H1 (cell line): ENCODE measurements at regions not wholly inside any gene's neighbourhood (a gene's known extent, or its start where the extent isn't known, plus 50 kb on each side); places are given as distances from the start of the nearest gene placed in this dataset.

ENCODE experiments used
- CTCF ChIA-PET: fragments of 300-600 bp; sonication (Branson Sonifier 250); formaldehyde crosslinking; loops from one replicate; lab custom pipeline; 2021; ENCODE audit not compliant: partially characterized antibody; lab: Charles Lee
- POLR2A ChIA-PET: fragments of 300-600 bp; sonication (Branson Sonifier 250); formaldehyde crosslinking; loops from one replicate; lab custom pipeline; 2021; ENCODE audit warnings: inconsistent platforms; ENCODE audit not compliant: partially characterized antibody; lab: Charles Lee
- DNase-seq, 2 experiments: peaks; one replicate each; pipeline versions ENCODE4 v3.0.0 to v3.0.0-alpha.2; 2010 to 2022; ENCODE audit warnings: low spot score in 2 of 2, low read depth in 1 of 2, mixed read lengths in 1 of 2
- FAIRE-seq: peaks from 2 replicates; lab custom pipeline; 2011; peaks lifted over from hg19 to GRCh38; lab: Jason Lieb, UNC
- H2AFZ ChIP-seq: 2 replicates; pipeline ENCODE4 v1.8.1; 2012; ENCODE audit warnings: low read length, inconsistent platforms
- H2AK5ac ChIP-seq: 2 replicates; pipeline ENCODE4 v1.6.1; 2013; ENCODE audit warnings: low read depth, low read length
- H2BK120ac ChIP-seq: replicated peaks from 2 replicates; pipeline ENCODE3; 2013; ENCODE audit warnings: low read depth, low read length, inconsistent platforms
- H2BK12ac ChIP-seq: 2 replicates; pipeline ENCODE4 v1.6.1; 2013; ENCODE audit warnings: low read depth, low read length
- H2BK15ac ChIP-seq: 2 replicates; pipeline ENCODE4 v1.6.1; 2013; ENCODE audit warnings: low read length
- H2BK20ac ChIP-seq: 2 replicates; pipeline ENCODE4 v1.6.1; 2013; ENCODE audit warnings: low read length
- H2BK5ac ChIP-seq: 2 replicates; pipeline ENCODE4 v1.6.1; 2013; ENCODE audit warnings: low read depth, low read length
- H3K14ac ChIP-seq: 2 replicates; pipeline ENCODE4 v1.6.1; 2013; ENCODE audit warnings: inconsistent platforms; ENCODE audit not compliant: insufficient read length
- H3K18ac ChIP-seq: 2 replicates; pipeline ENCODE4 v1.6.1; 2013; ENCODE audit warnings: low read length; ENCODE audit errors: extremely low read depth
- H3K23ac ChIP-seq: 2 replicates; pipeline ENCODE4 v1.6.1; 2013; ENCODE audit warnings: inconsistent platforms; ENCODE audit not compliant: insufficient read length
- H3K23me2 ChIP-seq: 2 replicates; pipeline ENCODE4 v1.6.1; 2013; ENCODE audit warnings: low read depth, low read length
- H3K27ac ChIP-seq: 2 replicates; pipeline ENCODE4 v1.6.1; 2011; ENCODE audit warnings: low read depth, low read length, inconsistent platforms
- H3K27me3 ChIP-seq, 4 experiments: replicated peaks in 1 of 4; 1 replicate in 1 of 4; 2 replicates in 3 of 4; pipeline versions ENCODE4 v1.6.1 to v1.8.1; 2011 to 2013; ENCODE audit warnings: low read length in 3 of 4, mild to moderate bottlenecking in 3 of 4, inconsistent platforms in 2 of 4, mixed read lengths in 2 of 4, moderate library complexity in 1 of 4; ENCODE audit not compliant: control insufficient read depth in 3 of 4, insufficient read depth in 3 of 4; ENCODE audit errors: extremely low read depth in 1 of 4
- H3K36me3 ChIP-seq, 4 experiments: 2 replicates each; pipeline versions ENCODE4 v1.6.1 to v1.8.1; 2011 to 2013; ENCODE audit warnings: mild to moderate bottlenecking in 4 of 4, low read length in 3 of 4, moderate library complexity in 2 of 4, control low read depth in 1 of 4, inconsistent platforms in 1 of 4; ENCODE audit not compliant: insufficient read depth in 4 of 4, control insufficient read depth in 2 of 4
- H3K4ac ChIP-seq: replicated peaks from 2 replicates; pipeline ENCODE3; 2013; ENCODE audit warnings: low read length, low read depth, mixed read lengths, inconsistent platforms; ENCODE audit not compliant: insufficient read length
- H3K4me1 ChIP-seq, 4 experiments: replicated peaks in 1 of 4; 1 replicate in 1 of 4; 2 replicates in 3 of 4; pipeline versions ENCODE4 v1.6.1 to v1.8.1; 2011 to 2013; ENCODE audit warnings: low read length in 3 of 4, inconsistent platforms in 2 of 4, mixed read lengths in 1 of 4; ENCODE audit not compliant: insufficient read depth in 4 of 4, control insufficient read depth in 3 of 4
- H3K4me2 ChIP-seq, 2 experiments: 2 replicates each; pipeline versions ENCODE4 v1.6.1 to v1.8.1; 2011 to 2013; ENCODE audit warnings: low read depth in 2 of 2, low read length in 2 of 2, control low read depth in 1 of 2, inconsistent platforms in 1 of 2, mild to moderate bottlenecking in 1 of 2; ENCODE audit not compliant: insufficient read depth in 1 of 2
- H3K4me3 ChIP-seq, 4 experiments: fragments of 200-600, 300-600 bp in 1 of 4; sonication (generic), shearing (Covaris generic), sonication (Bioruptor Twin) in 1 of 4; 2 replicates each; pipeline versions ENCODE4 v1.5.1 to v1.8.1; 2011 to 2016; ENCODE audit warnings: low read length in 4 of 4, low read depth in 3 of 4, control low read depth in 2 of 4, inconsistent platforms in 2 of 4, mild to moderate bottlenecking in 2 of 4, mixed read lengths in 1 of 4, moderate library complexity in 1 of 4; ENCODE audit not compliant: insufficient read depth in 2 of 4; ENCODE audit errors: extremely low read depth in 1 of 4
- H3K56ac ChIP-seq: replicated peaks from 2 replicates; pipeline ENCODE3; 2013; ENCODE audit warnings: low read depth, mild to moderate bottlenecking, mixed read lengths, low read length, inconsistent platforms; ENCODE audit not compliant: insufficient read length
- H3K79me1 ChIP-seq: 2 replicates; pipeline ENCODE4 v1.6.1; 2013; ENCODE audit warnings: low read depth, low read length, control low read depth
- H3K79me2 ChIP-seq, 2 experiments: 2 replicates each; pipeline versions ENCODE4 v1.6.1 to v1.8.1; 2012 to 2013; ENCODE audit warnings: low read length in 2 of 2, mild to moderate bottlenecking in 2 of 2, inconsistent platforms in 1 of 2; ENCODE audit not compliant: insufficient read depth in 2 of 2, control insufficient read depth in 1 of 2
- H3K9ac ChIP-seq, 4 experiments: replicated peaks in 1 of 4; 1 replicate in 1 of 4; 2 replicates in 3 of 4; pipeline versions ENCODE4 v1.6.1 to v1.8.1; 2011 to 2013; ENCODE audit warnings: low read depth in 3 of 4, low read length in 3 of 4, control low read depth in 2 of 4, mild to moderate bottlenecking in 2 of 4, moderate library complexity in 2 of 4, inconsistent platforms in 1 of 4; ENCODE audit errors: extremely low read depth in 1 of 4
- H3K9me3 ChIP-seq, 2 experiments: 2 replicates each; pipeline versions ENCODE4 v1.6.1 to v1.8.1; 2012 to 2013; ENCODE audit warnings: mild to moderate bottlenecking in 2 of 2, moderate library complexity in 2 of 2, control low read depth in 1 of 2, inconsistent platforms in 1 of 2, low read depth in 1 of 2, low read length in 1 of 2, mixed read lengths in 1 of 2; ENCODE audit not compliant: insufficient read depth in 2 of 2
- H4K20me1 ChIP-seq, 2 experiments: replicated peaks in 1 of 2; 2 replicates each; pipeline versions ENCODE3 to v1.8.1; 2011 to 2013; ENCODE audit warnings: inconsistent platforms in 2 of 2, low read length in 2 of 2, mild to moderate bottlenecking in 1 of 2; ENCODE audit not compliant: insufficient read depth in 2 of 2, control insufficient read depth in 1 of 2
- H4K5ac ChIP-seq: 2 replicates; pipeline ENCODE4 v1.6.1; 2013; ENCODE audit warnings: low read length, low read depth, mixed read lengths, inconsistent platforms; ENCODE audit not compliant: insufficient read length
- H4K8ac ChIP-seq: 2 replicates; pipeline ENCODE4 v1.8.0; 2013; ENCODE audit warnings: mild to moderate bottlenecking, moderate library complexity, low read length, inconsistent platforms; ENCODE audit not compliant: insufficient read depth; ENCODE audit errors: extremely low read depth
- H4K91ac ChIP-seq: replicated peaks from 2 replicates; pipeline ENCODE3; 2013; ENCODE audit warnings: low read length, mixed read lengths, inconsistent platforms; ENCODE audit not compliant: insufficient read length
- GABPA ChIP-seq: IDR thresholded peaks from 2 replicates; pipeline ENCODE4 v1.6.1; 2011; ENCODE audit warnings: mild to moderate bottlenecking, low read length, moderate library complexity, borderline replicate concordance; ENCODE audit not compliant: insufficient read depth
- NANOG ChIP-seq: IDR thresholded peaks from 2 replicates; pipeline ENCODE4 v1.6.1; 2011; ENCODE audit warnings: low read length, low read depth, mild to moderate bottlenecking, inconsistent platforms; ENCODE audit not compliant: insufficient read depth, poor library complexity, severe bottlenecking
- YY1 ChIP-seq: IDR thresholded peaks from 2 replicates; pipeline ENCODE4 v1.6.1; 2011; ENCODE audit warnings: low read depth, mild to moderate bottlenecking, low read length
- WGBS, 2 experiments: shearing (Covaris generic) in 1 of 2; methylation state at CpG; one replicate each; pipeline versions ENCODE4 v1.1.6 to v1.1.7; 2013 to 2015; ENCODE audit warnings: low lambda C conversion rate in 2 of 2, mixed read lengths in 2 of 2, inconsistent platforms in 1 of 2, low coverage in 1 of 2, missing lambda C conversion rate in 1 of 2; ENCODE audit not compliant: insufficient replicate concordance in 2 of 2, insufficient coverage in 1 of 2, insufficient read length in 1 of 2; ENCODE audit errors: extremely low coverage in 1 of 2, missing lambda C conversion rate in 1 of 2; 5-methylcytosine and 5-hydroxymethylcytosine counted together

DNA sequence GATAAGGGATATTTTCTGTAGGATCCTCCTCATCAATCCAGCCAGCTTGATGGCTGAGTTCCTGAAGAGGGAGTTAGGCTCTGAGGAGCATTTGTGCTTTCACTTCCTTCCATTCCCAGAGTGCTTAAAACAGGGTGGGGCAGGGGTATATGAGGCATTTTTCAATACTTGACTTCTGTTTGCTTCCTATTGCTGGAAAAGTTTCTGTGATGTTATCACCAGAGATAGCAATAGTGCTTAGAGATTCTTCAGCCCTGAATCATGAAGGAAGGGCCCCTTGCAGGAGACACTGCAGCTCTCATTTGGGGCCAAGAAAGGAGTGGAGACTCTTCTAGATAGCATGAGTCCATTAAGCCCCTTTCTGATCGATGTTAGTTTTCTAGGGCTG lies 166.7 kb upstream of the RPS6KA3 start:
- CTCF ChIA-PET: no interaction called here
- TF ChIP-seq NANOG (no peak), YY1 (no peak), GABPA (no peak)

More for the DNA sequence above, 166.7 kb upstream of the RPS6KA3 start:
- Histone ChIP-seq H3K23ac (no peak overlapping the region), H4K5ac (no peak overlapping the region), H3K9ac (no peak overlapping the region), H3K79me1 (no peaks in the 10 kb centered on the region), H2AFZ (no peak overlapping the region), H2BK15ac (no peak overlapping the region), H2BK120ac (no peak overlapping the region), H3K56ac (no peak overlapping the region), H3K23me2 (no peaks in the 10 kb centered on the region), H4K91ac (no peak overlapping the region), H2BK5ac (no peak overlapping the region), H3K4me1 (no peaks in the 10 kb centered on the region), H3K9me3 (no peaks in the 10 kb centered on the region), H2BK12ac (no peak overlapping the region), H3K14ac (no peak overlapping the region), H3K4me2 (no peak overlapping the region), H2AK5ac (no peak overlapping the region), H3K4ac (no peak overlapping the region), H3K79me2 (no peaks in the 10 kb centered on the region), H3K36me3 (no peaks in the 10 kb centered on the region), H3K27me3 (no peaks in the 10 kb centered on the region), H2BK20ac (no peak overlapping the region), H3K27ac (no peak overlapping the region), H4K20me1 (no peaks in the 10 kb centered on the region), H4K8ac (no peak overlapping the region), H3K18ac (no peak overlapping the region), H3K4me3 (no peak overlapping the region)
- DNase-seq (no peak), FAIRE-seq (peak; percentile 19)
- WGBS, 2 experiments: 100% methylated on average over 1 of the region's 1 CpG; no CpG with 5 or more reads in 1 of the 2 experiments
- POLR2A ChIA-PET: no interaction called here
